ENCODE measurements at regions not wholly inside any gene's neighbourhood (a gene's known extent, or its start where the extent isn't known, plus 50 kb on each side); places are given as distances from the start of the nearest gene placed in this dataset.

DNA sequence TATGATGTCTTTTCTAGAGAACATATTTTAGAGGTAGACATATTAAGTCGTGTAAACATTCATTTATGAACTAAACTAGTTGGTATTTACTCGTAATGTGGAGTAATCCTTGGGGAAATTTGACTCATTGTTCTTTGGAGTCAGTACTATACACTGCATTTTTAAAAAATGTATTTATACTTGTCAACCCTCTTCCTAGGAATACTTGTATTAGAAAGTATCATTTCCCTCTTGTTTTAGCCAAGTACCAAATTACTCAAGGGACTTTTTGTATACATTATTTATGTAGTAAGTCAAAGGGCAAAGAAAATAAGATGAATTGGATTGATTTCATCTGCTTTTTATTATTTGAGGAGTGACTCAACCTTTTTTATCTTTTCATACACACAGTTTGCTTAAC, 248.1 kb upstream of the IZUMO3 start:
- intact Hi-C loops (cut with micrococcal nuclease; ENCODE audit: unreplicated experiment) (no loop called here), in situ Hi-C loops (cut with HindIII; ENCODE audit: extremely low pct_ligation_motif_present, low pct_unique_long_range_greater_than_20kb) (no loop called here)
- Histone ChIP-seq H2AFZ (ENCODE audit: low read length) (no peak overlapping the region), H3K79me2 (ENCODE audit: insufficient read depth, low read length) (no peaks in the 10 kb centered on the region), H3K9me3 (ENCODE audit: low read length) (peaks cover 56% of the 10 kb centered on the region), H3K9ac (ENCODE audit: insufficient read depth, low read depth, low read length) (no peak overlapping the region), H4K20me1 (ENCODE audit: insufficient read depth, low read length) (no peaks in the 10 kb centered on the region), H3K27me3 (ENCODE audit: control insufficient read depth in 1 of 2, insufficient read depth in 2 of 2, low read length in 2 of 2) (no peaks in the 10 kb centered on the region), H3K27ac (ENCODE audit: extremely low read length, insufficient read depth, low read length) (no peak overlapping the region), H3K4me1 (ENCODE audit: insufficient read depth, low read length) (no peaks in the 10 kb centered on the region), H3K4me2 (ENCODE audit: low read depth, low read length) (no peak overlapping the region), H3K4me3 (replicated peaks in 1 of 3; ENCODE audit: insufficient read depth in 1 of 3, low read depth in 2 of 3, low read length in 3 of 3) (no peak overlapping the region), H3K36me3 (replicated peaks in 1 of 2; ENCODE audit: control insufficient read depth in 1 of 2, insufficient read depth in 2 of 2, low read length in 2 of 2) (no peaks in the 10 kb centered on the region)
- ATAC-seq, result no peak
- POLR2A ChIA-PET, result no interaction called here
- WGBS (ENCODE audit: low lambda C conversion rate), result 2% methylated on average over 2 of the region's 2 CpGs
- no peak for FAIRE-seq
- CTCF ChIA-PET (ENCODE audit: low intra/inter-chr PET ratio, low total read pairs), result no interaction called here
- DNase-seq (ENCODE audit: low spot score), result no peak
- BruUV-seq (replicated peaks), result no TSS peak
- TF ChIP-seq ARID4A (CRISPR knock-in tag; IDR thresholded peaks at IDR 0.05; ENCODE audit: borderline replicate concordance) (no peak), GMEB2 (CRISPR knock-in tag; IDR thresholded peaks at IDR 0.05; ENCODE audit: low read depth) (no peak), ZNF468 (CRISPR knock-in tag; IDR thresholded peaks at IDR 0.05) (no peak), ZBTB20 (CRISPR knock-in tag; IDR thresholded peaks at IDR 0.05; ENCODE audit: borderline replicate concordance, low read depth) (no peak), KAT7 (CRISPR knock-in tag; IDR thresholded peaks at IDR 0.05; ENCODE audit: borderline replicate concordance) (no peak), ZNF382 (CRISPR knock-in tag; IDR thresholded peaks at IDR 0.05; ENCODE audit: borderline replicate concordance) (no peak), CCAR2 (optimal IDR thresholded peaks at IDR 0.05; ENCODE audit: low read depth, low read length) (no peak), ZBTB39 (CRISPR knock-in tag; IDR thresholded peaks at IDR 0.05) (no peak), SRSF9 (IDR thresholded peaks at IDR 0.05; ENCODE audit: borderline replicate concordance, insufficient read depth, low read depth, low read length, poor library complexity, severe bottlenecking) (no peak)
- TF ChIP-seq, protein P1, sequence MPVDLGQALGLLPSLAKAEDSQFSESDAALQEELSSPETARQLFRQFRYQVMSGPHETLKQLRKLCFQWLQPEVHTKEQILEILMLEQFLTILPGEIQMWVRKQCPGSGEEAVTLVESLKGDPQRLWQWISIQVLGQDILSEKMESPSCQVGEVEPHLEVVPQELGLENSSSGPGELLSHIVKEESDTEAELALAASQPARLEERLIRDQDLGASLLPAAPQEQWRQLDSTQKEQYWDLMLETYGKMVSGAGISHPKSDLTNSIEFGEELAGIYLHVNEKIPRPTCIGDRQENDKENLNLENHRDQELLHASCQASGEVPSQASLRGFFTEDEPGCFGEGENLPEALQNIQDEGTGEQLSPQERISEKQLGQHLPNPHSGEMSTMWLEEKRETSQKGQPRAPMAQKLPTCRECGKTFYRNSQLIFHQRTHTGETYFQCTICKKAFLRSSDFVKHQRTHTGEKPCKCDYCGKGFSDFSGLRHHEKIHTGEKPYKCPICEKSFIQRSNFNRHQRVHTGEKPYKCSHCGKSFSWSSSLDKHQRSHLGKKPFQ (CRISPR knock-in tag; IDR thresholded peaks at IDR 0.05; ENCODE audit: insufficient replicate concordance), result no peak
- TF ChIP-seq, protein P2, sequence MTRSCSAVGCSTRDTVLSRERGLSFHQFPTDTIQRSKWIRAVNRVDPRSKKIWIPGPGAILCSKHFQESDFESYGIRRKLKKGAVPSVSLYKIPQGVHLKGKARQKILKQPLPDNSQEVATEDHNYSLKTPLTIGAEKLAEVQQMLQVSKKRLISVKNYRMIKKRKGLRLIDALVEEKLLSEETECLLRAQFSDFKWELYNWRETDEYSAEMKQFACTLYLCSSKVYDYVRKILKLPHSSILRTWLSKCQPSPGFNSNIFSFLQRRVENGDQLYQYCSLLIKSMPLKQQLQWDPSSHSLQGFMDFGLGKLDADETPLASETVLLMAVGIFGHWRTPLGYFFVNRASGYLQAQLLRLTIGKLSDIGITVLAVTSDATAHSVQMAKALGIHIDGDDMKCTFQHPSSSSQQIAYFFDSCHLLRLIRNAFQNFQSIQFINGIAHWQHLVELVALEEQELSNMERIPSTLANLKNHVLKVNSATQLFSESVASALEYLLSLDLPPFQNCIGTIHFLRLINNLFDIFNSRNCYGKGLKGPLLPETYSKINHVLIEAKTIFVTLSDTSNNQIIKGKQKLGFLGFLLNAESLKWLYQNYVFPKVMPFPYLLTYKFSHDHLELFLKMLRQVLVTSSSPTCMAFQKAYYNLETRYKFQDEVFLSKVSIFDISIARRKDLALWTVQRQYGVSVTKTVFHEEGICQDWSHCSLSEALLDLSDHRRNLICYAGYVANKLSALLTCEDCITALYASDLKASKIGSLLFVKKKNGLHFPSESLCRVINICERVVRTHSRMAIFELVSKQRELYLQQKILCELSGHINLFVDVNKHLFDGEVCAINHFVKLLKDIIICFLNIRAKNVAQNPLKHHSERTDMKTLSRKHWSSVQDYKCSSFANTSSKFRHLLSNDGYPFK (CRISPR knock-in tag; IDR thresholded peaks at IDR 0.05; ENCODE audit: borderline replicate concordance), result no peak

All from HepG2 (cell line).